Germinal center (tissue), 1 donor: ENCODE measurements at regions not wholly inside any gene's neighbourhood (a gene's known extent, or its start where the extent isn't known, plus 50 kb on each side); places are given as distances from the start of the nearest gene placed in this dataset.
"Not testable (repeated sequence)": the region's sequence is repeated elsewhere in the genome, so short reads cannot be mapped to it uniquely, and the experiment has no call there.

ENCODE experiments used
- DNase-seq: peaks from one replicate; pipeline ENCODE4 v3.0.0; 2012; ENCODE audit warnings: mixed read lengths, low spot score

DNA sequence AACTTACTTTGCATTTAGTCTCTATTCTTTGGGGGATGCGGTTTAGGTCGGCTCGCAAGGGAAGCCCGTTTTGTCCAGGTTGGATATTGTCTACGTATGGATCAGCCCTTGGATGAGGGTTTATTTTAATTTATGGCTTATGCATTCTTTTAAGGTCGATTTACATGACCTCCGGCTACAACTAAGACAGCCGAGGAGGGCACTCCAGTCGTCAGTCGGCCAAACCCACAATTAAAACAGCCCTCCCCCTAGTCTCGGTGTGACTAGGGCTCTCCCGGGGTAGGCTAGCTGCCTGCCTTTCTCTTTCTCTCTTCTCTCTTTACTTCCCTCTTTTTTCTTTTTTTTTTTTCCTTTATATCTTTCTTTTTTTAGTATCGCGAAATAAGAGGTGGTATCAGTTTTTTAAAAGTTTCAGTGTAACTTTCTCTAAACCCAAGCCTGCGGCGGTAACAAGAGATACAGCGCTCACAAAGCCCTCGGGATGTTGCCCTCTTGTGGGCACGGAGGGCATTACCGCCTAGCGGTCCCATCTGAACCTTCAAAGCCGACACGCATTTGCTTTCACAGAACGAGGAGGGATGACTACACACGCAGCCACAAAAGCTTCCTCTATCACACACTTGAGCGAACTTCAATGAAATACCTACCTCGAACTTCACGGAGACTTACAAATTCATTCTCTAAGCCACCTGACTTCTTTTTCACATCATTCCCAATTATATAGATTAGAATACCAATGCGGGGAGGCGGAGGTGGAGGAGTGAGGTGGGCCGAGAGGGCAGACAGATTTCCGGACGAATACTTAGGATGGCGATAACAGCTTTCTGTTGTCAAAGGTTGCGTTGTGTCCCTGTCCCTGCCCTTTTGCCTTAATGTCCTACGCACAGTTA, 132.3 kb upstream of the C11orf58 start:
- peak; percentile 82 for DNase-seq

- DNase-seq, result no peak
Measured at GRCh38 chr11:16605389-16605893, 133.0 kb upstream of the C11orf58 start.

- DNase-seq, result peak; percentile 28
Measured at GRCh38 chr11:16604794-16605388, 133.6 kb upstream of the C11orf58 start.

- DNase-seq, result no peak
Measured at GRCh38 chr11:16603890-16604793, 134.3 kb upstream of the C11orf58 start.

- no peak for DNase-seq
Measured at GRCh38 chr11:16603245-16603644, 135.2 kb upstream of the C11orf58 start.

DNA sequence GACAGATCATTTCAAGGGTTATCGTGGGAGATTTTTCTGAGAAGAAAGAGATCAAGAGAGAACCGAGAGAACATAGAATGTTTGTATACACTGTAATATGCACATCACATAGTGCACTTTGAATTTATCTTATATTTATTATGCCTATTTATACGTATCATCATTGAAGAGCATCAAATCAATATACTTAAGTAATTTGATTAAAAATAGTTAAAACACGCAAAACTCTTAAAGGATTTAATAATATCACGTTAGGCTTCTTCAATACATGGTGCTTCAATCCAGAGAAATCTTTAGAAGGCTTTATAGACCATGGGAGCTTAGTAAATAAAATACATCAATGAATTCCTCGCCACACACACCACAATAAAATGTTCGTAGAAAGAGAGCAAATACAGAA, 139.5 kb upstream of the C11orf58 start:
- no peak for DNase-seq

DNA sequence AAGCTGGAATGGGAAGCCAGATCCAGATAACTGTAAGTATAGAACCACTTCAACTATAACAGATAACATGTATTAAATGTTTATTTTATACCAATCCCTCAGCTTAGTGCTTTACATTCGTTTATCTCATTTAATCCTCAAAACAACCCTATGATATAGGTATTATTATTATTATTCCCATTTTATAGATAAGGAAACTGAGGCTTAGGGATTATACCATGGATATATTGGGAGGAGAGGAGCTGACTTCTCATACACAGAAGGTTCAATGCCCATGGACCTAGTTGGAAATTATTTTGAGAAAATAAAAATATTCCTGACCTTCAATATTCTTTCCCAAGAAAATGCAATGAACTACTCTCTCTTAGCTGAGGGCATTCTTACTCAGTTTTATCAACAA, 140.4 kb upstream of the C11orf58 start:
- DNase-seq, result no peak

DNA sequence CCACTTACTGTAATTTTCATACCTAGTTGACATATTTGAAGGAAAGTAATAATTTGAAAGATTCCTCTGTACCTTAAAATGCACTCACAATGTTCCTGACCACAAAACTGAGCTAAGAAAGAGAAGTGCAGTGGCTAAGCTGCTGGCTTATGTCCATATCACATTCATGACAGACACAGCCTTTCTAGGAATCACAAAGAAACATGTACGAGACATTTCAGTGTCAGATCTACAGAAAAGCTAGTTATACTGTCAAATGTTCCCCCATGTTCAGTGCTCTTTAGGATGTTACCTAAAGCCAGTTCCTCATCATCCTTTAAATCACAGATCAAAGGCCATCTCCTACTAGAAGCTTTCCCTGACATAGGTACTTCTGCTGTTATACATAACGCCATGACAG, 142.2 kb upstream of the C11orf58 start:
- DNase-seq, result no peak

GRCh38 chr11:16591157-16591556, 147.3 kb upstream of the C11orf58 start:
- no peak for DNase-seq

DNA sequence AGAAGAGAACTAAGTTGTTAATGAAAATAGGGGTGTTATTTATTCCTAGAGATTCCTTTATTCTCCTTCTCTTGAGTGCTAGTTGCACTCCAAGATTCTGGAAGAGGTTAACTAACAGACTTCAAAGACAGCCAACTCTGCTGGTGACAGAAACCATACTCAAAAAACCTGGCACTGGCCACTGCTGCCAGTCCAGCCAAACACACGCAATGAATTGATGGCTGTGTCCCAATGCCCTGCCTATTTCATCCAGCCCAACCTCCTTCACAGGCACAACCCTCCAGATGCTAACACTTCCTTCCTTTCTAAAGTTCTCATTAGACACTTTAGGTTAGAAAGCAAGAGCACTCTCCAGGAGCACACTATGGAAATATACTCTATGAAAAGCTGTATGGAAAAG, 150.8 kb upstream of the C11orf58 start:
- DNase-seq, result no peak

DNA sequence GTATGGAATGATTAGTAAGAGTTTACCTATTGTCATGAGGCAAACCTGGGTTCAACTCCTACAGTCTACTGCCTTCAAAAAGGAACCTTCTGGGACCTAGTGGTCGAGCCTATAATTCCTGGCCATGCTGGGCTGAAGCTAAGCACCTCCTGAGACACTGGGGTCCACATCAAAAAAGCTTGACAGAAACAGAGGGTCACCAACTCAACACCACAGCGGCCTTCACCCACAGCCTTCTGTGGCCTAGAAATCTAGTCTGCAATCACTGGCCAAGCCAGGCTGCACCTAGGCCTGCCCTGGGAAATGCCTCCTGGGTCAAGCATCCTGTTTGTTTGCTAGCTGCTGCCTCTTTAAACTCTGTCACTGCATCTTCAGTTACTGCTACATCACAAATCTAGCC, 153.9 kb upstream of the C11orf58 start:
- DNase-seq, result no peak

DNA sequence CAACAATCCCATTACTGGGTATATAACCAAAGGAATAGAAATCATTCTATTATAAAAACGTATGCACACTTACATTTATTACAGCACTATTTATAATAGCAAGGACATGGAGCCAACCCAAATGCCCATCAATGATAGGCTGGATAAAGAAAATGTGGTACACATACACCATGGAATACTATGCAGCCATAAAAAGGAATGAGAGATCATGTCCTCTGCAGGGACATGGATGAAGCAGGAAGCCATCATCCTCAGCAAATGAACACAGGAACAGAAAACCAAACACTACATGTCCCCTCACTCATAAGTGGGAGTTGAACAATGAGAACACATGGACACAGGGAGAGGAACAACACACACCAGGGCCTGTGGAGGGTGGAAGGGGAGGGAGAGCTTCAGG, 157.4 kb upstream of the C11orf58 start:
- not testable (repeated sequence) for DNase-seq

- no peak for DNase-seq
Measured at GRCh38 chr11:16577490-16577889, 161.0 kb upstream of the C11orf58 start.

DNA sequence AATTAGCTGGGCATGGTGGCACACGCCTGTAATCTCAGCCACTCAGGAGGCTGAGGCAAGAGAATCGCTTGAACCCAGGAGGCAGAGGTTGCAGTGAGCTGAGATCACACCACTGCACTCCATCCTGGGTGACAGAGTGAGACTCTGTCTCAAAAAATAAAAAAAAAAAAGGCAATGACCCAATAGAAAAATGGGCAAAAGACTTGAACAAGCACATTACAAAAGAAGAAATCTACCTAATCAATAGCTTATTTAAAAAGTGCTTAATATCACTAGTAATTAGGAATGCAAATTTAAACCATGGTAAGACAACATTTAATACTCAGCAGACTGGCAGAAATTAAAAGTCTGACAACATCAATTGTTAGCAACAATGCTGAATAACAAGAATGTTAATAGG, 163.6 kb upstream of the C11orf58 start:
- DNase-seq, result not testable (repeated sequence)

DNA sequence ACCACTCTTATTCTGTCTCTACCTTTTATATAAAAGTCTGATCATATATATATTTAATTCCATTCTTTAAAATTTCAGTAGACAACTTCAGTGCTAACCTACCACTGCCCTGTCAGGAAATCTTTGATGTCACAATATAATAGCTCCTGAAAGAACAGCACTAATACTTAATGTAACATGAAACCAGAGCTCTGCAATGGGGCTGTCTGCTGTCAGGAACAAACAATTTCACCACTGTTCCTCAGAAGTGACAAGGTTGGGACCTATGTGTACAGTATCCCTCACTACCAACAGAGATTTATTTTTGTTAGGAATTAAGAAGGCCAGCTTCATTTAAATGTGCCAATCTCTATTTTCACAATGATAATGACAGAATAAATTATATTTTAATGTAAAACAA, 165.5 kb upstream of the C11orf58 start:
- no peak for DNase-seq

GRCh38 chr11:16561150-16561549, 177.3 kb upstream of the C11orf58 start:
- no peak for DNase-seq

GRCh38 chr11:16558494-16558893, 180.0 kb upstream of the C11orf58 start:
- no peak for DNase-seq

GRCh38 chr11:16555956-16556355, 182.5 kb upstream of the C11orf58 start:
- no peak for DNase-seq

- DNase-seq, result no peak
Measured at GRCh38 chr11:16554361-16554760, 184.1 kb upstream of the C11orf58 start.

DNA sequence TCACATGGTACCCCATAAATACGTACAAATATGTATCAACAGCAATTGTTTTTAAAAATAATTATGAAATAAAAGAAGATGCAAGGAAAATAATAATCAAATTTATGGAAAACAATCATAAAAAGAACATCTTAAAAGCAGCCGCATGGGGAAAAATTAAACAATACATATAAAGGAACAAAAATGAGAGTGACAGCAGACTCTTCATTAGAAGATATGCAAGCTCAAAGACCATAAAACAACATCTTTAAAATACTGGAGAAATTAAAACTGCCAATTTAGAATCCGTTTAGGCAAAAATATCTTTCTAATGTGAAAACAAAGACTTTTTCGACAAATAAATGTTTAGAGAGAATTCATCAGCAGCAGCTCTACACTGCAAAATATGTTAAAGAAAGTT, 190.6 kb upstream of the C11orf58 start:
- no peak for DNase-seq

- no peak for DNase-seq
Measured at GRCh38 chr11:16543642-16544041, 187.3 kb upstream of the SOX6 start.

DNA sequence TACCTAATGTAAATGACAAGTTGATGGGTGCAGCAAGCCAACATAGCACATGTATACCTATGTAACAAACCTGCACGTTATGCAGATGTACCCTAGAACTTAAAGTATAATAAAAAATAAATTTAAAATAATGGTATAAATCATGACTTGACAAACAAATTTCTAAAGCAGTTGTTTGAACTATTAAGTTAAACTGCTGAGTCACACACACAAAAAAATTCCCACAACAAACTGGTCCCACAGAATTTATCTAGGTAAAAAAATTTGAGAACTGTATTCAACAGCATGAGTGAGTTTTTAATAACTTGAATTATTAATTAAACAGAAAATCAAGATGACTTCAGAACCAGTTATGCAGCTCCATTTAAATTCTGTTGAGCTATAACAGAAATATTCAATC, 186.0 kb upstream of the SOX6 start:
- DNase-seq, result no peak
